ENCODE measurements at regions not wholly inside any gene's neighbourhood (a gene's known extent, or its start where the extent isn't known, plus 50 kb on each side); places are given as distances from the start of the nearest gene placed in this dataset.

- no peak overlapping the region for H3K27ac ChIP-seq (ENCODE audit: low read depth, low read length)
- no peaks in the 10 kb centered on the region for H3K27me3 ChIP-seq (replicated peaks in 1 of 4; ENCODE audit: control insufficient read depth in 3 of 4, extremely low read depth in 1 of 4, insufficient read depth in 3 of 4, low read length in 3 of 4)
- CTCF ChIA-PET (ENCODE audit: partially characterized antibody) = interaction anchor here (0.9 to 1.5 kb wide), 3 partner anchors 17 to 68 kb away, joined by 3 read pairs; no protein-coding TSS in a partner anchor
- H3K56ac ChIP-seq (replicated peaks; ENCODE audit: insufficient read length, low read depth, low read length) = no peak overlapping the region
- H3K4me1 ChIP-seq (replicated peaks in 1 of 4; ENCODE audit: control insufficient read depth in 3 of 4, insufficient read depth in 4 of 4, low read length in 3 of 4) = no peaks in the 10 kb centered on the region
- H3K79me1 ChIP-seq (ENCODE audit: low read depth, low read length) = no peaks in the 10 kb centered on the region
- no peaks in the 10 kb centered on the region for H3K9me3 ChIP-seq (ENCODE audit: insufficient read depth in 2 of 2, low read depth in 1 of 2, low read length in 1 of 2)
- no peaks in the 10 kb centered on the region for H4K20me1 ChIP-seq (replicated peaks in 1 of 2; ENCODE audit: control insufficient read depth in 1 of 2, insufficient read depth in 2 of 2, low read length in 2 of 2)
- no peak overlapping the region for H4K91ac ChIP-seq (replicated peaks; ENCODE audit: insufficient read length, low read length)
- H3K9ac ChIP-seq (replicated peaks in 1 of 4; ENCODE audit: extremely low read depth in 1 of 4, low read depth in 3 of 4, low read length in 3 of 4) = no peak overlapping the region
- H3K14ac ChIP-seq (ENCODE audit: insufficient read length) = no peak overlapping the region
- no peaks in the 10 kb centered on the region for H3K79me2 ChIP-seq (ENCODE audit: control insufficient read depth in 1 of 2, insufficient read depth in 2 of 2, low read length in 2 of 2)
- H2BK15ac ChIP-seq (ENCODE audit: low read length) = no peak overlapping the region
- no peak overlapping the region for H2AK5ac ChIP-seq (ENCODE audit: low read depth, low read length)
- no peaks in the 10 kb centered on the region for H3K36me3 ChIP-seq (ENCODE audit: control insufficient read depth in 2 of 4, insufficient read depth in 4 of 4, low read length in 3 of 4)
- H2BK20ac ChIP-seq (ENCODE audit: low read length) = no peak overlapping the region
- POLR2A ChIA-PET (ENCODE audit: partially characterized antibody) = no interaction called here
- no peak overlapping the region for H4K5ac ChIP-seq (ENCODE audit: insufficient read length, low read depth, low read length)
- no peak overlapping the region for H3K23ac ChIP-seq (ENCODE audit: insufficient read length)
- no peak for TF ChIP-seq BACH1 (IDR thresholded peaks at IDR 0.05; ENCODE audit: low read length)
- TF ChIP-seq EZH2 (IDR thresholded peaks at IDR 0.05; ENCODE audit: low read depth, low read length, severe bottlenecking) = no peak
- no peak for TF ChIP-seq NANOG (IDR thresholded peaks at IDR 0.05; ENCODE audit: insufficient read depth, low read depth, low read length, poor library complexity, severe bottlenecking)
- no peak for TF ChIP-seq BCL11A (IDR thresholded peaks at IDR 0.05; ENCODE audit: low read depth in 2 of 2, low read length in 2 of 2)
- no peak for TF ChIP-seq HDAC6 (IDR thresholded peaks at IDR 0.05; ENCODE audit: low read depth, low read length)
- no peak for TF ChIP-seq CBX5 (IDR thresholded peaks at IDR 0.05; ENCODE audit: low read depth, low read length)
- no peak for TF ChIP-seq CTBP2 (IDR thresholded peaks at IDR 0.05; ENCODE audit: borderline replicate concordance, insufficient read depth, insufficient read length, low read length)
- TF ChIP-seq POLR2AphosphoS5 (IDR thresholded peaks at IDR 0.05; ENCODE audit: low read depth, low read length) = no peak
- no peak for TF ChIP-seq SUZ12 (IDR thresholded peaks at IDR 0.05; ENCODE audit: low read length)
- no peak for TF ChIP-seq TCF12 (IDR thresholded peaks at IDR 0.05; ENCODE audit: low read depth, low read length)
- TF ChIP-seq GTF2F1 (IDR thresholded peaks at IDR 0.05; ENCODE audit: borderline replicate concordance, low read depth, low read length) = no peak
- TF ChIP-seq MAFK (IDR thresholded peaks at IDR 0.05; ENCODE audit: low read depth, low read length) = no peak
- TF ChIP-seq POLR2A (IDR thresholded peaks at IDR 0.05; ENCODE audit: control extremely low read depth in 1 of 2, low read depth in 2 of 2, low read length in 2 of 2) = no peak
- no peak for TF ChIP-seq NRF1 (IDR thresholded peaks at IDR 0.05; ENCODE audit: low read depth, low read length)
- TF ChIP-seq CBX8 (IDR thresholded peaks at IDR 0.05; ENCODE audit: borderline replicate concordance, low read depth, low read length) = no peak
- H4K8ac ChIP-seq (ENCODE audit: extremely low read depth, insufficient read depth, low read length) = no peak overlapping the region
- DNase-seq (ENCODE audit: low read depth in 1 of 2, low spot score in 2 of 2) (no peak), FAIRE-seq (no peak)
- H3K18ac ChIP-seq (ENCODE audit: extremely low read depth, low read length) = no peak overlapping the region
- no peak overlapping the region for H2BK5ac ChIP-seq (ENCODE audit: low read depth, low read length)
- no peak overlapping the region for H2AFZ ChIP-seq (ENCODE audit: low read length)
- H3K23me2 ChIP-seq (ENCODE audit: low read depth, low read length) = no peaks in the 10 kb centered on the region
- no peak overlapping the region for H3K4me3 ChIP-seq (ENCODE audit: extremely low read depth in 1 of 4, insufficient read depth in 2 of 4, low read depth in 3 of 4, low read length in 4 of 4)
- H2BK120ac ChIP-seq (replicated peaks; ENCODE audit: low read depth, low read length) = no peak overlapping the region
- no peak overlapping the region for H3K4ac ChIP-seq (replicated peaks; ENCODE audit: insufficient read length, low read depth, low read length)
- 80% methylated on average over 9 of the region's 9 CpGs; no CpG with 5 or more reads in 1 of the 2 experiments for WGBS, 2 experiments (ENCODE audit: extremely low coverage in 1 of 2, insufficient coverage in 1 of 2, insufficient read length in 1 of 2, insufficient replicate concordance in 2 of 2, low coverage in 1 of 2, low lambda C conversion rate in 2 of 2, missing lambda C conversion rate in 1 of 2)
- H3K4me2 ChIP-seq (ENCODE audit: insufficient read depth in 1 of 2, low read depth in 2 of 2, low read length in 2 of 2) = no peak overlapping the region
- no peak overlapping the region for H2BK12ac ChIP-seq (ENCODE audit: low read depth, low read length)
These were observed 90.8 kb upstream of the TNFAIP3 start for GRCh38 chr6:137776256-137776655.

Data from H1 (cell line).